Liver (tissue), 8 donors: ENCODE measurements at regions not wholly inside any gene's neighbourhood (a gene's known extent, or its start where the extent isn't known, plus 50 kb on each side); places are given as distances from the start of the nearest gene placed in this dataset.

ENCODE experiments used
- DNase-seq: peaks from one replicate; pipeline ENCODE4 v3.0.0-alpha.2; 2017; ENCODE audit warnings: low spot score
- H3K27ac ChIP-seq, 2 donors: one replicate each; pipeline ENCODE4 v1.7.0; 2013; ENCODE audit warnings: inconsistent platforms in 2 of 2, low read length in 2 of 2, control low read depth in 1 of 2, low read depth in 1 of 2, mild to moderate bottlenecking in 1 of 2
- H3K27me3 ChIP-seq, 4 donors: one replicate each; pipeline versions ENCODE4 v1.6.1 to v1.7.0; 2013; ENCODE audit warnings: low read length in 3 of 4, inconsistent platforms in 1 of 4, mild to moderate bottlenecking in 1 of 4, moderate library complexity in 1 of 4; ENCODE audit not compliant: control insufficient read depth in 4 of 4, insufficient read depth in 4 of 4
- H3K36me3 ChIP-seq, 4 donors: one replicate each; pipeline versions ENCODE4 v1.6.1 to v1.7.0; 2013; ENCODE audit warnings: low read length in 3 of 4, mild to moderate bottlenecking in 3 of 4, low read depth in 1 of 4, moderate library complexity in 1 of 4; ENCODE audit not compliant: control insufficient read depth in 4 of 4, insufficient read depth in 3 of 4
- H3K4me1 ChIP-seq, 4 donors: one replicate each; pipeline versions ENCODE4 v1.6.1 to v1.7.0; 2013; ENCODE audit warnings: low read length in 3 of 4, mild to moderate bottlenecking in 3 of 4, moderate library complexity in 1 of 4; ENCODE audit not compliant: control insufficient read depth in 4 of 4, insufficient read depth in 4 of 4
- H3K4me3 ChIP-seq, 3 donors: one replicate each; pipeline versions ENCODE4 v1.6.1 to v1.7.0; 2013; ENCODE audit warnings: low read length in 3 of 3, control low read depth in 1 of 3, low read depth in 1 of 3, mild to moderate bottlenecking in 1 of 3
- H3K9ac ChIP-seq, 2 donors: one replicate each; pipeline ENCODE4 v1.7.0; 2013; ENCODE audit warnings: low read length in 2 of 2, mild to moderate bottlenecking in 2 of 2, moderate library complexity in 2 of 2, control low read depth in 1 of 2, low read depth in 1 of 2
- H3K9me3 ChIP-seq, 4 donors: one replicate each; pipeline versions ENCODE4 v1.6.1 to v1.7.0; 2013; ENCODE audit warnings: low read length in 3 of 4; ENCODE audit not compliant: control insufficient read depth in 4 of 4
- ATF3 ChIP-seq: IDR thresholded peaks from 2 replicates; pipeline ENCODE4 v1.6.1; 2016; ENCODE audit warnings: antibody characterized with exemption
- EGR1 ChIP-seq, 2 donors: IDR thresholded peaks; 2 replicates each; pipeline ENCODE4 v1.6.1; 2016 to 2018; ENCODE audit warnings: antibody characterized with exemption in 2 of 2, low read depth in 2 of 2
- FOXA1 ChIP-seq: IDR thresholded peaks from 2 replicates; pipeline ENCODE4 v1.6.1; 2016; ENCODE audit warnings: antibody characterized with exemption
- HNF4A ChIP-seq, 2 donors: conservative IDR thresholded peaks; 2 replicates each; pipeline ENCODE4 v1.6.1; 2016; ENCODE audit warnings: antibody characterized with exemption in 2 of 2, mild to moderate bottlenecking in 2 of 2
- HNF4G ChIP-seq: IDR thresholded peaks from 2 replicates; pipeline ENCODE4 v1.6.1; 2016; ENCODE audit warnings: antibody characterized with exemption
- JUND ChIP-seq, 2 donors: IDR thresholded peaks; 2 replicates each; pipeline ENCODE4 v1.6.1; 2016; ENCODE audit warnings: antibody characterized with exemption in 2 of 2
- MAX ChIP-seq: IDR thresholded peaks from 2 replicates; pipeline ENCODE4 v1.6.1; 2016; ENCODE audit warnings: antibody characterized with exemption
- NR2F2 ChIP-seq: IDR thresholded peaks from 2 replicates; pipeline ENCODE4 v1.6.1; 2016; ENCODE audit warnings: antibody characterized with exemption
- RAD21 ChIP-seq, 2 donors: IDR thresholded peaks; 2 replicates each; pipeline ENCODE4 v1.6.1; 2016; ENCODE audit warnings: antibody characterized with exemption in 2 of 2, mild to moderate bottlenecking in 2 of 2
- RXRA ChIP-seq, 2 donors: IDR thresholded peaks; 2 replicates each; pipeline ENCODE4 v1.6.1; 2017 to 2018; ENCODE audit warnings: antibody characterized with exemption in 2 of 2, mild to moderate bottlenecking in 1 of 2
- SP1 ChIP-seq: IDR thresholded peaks from 2 replicates; pipeline ENCODE4 v1.6.1; 2018; ENCODE audit warnings: antibody characterized with exemption, mild to moderate bottlenecking
- TAF1 ChIP-seq: conservative IDR thresholded peaks from 2 replicates; pipeline ENCODE4 v1.6.1; 2016; ENCODE audit warnings: antibody characterized with exemption, mild to moderate bottlenecking
- YY1 ChIP-seq: IDR thresholded peaks from 2 replicates; pipeline ENCODE4 v1.6.1; 2016; ENCODE audit warnings: antibody characterized with exemption, mild to moderate bottlenecking
- WGBS: extraction: QIAGEN DNeasy Blood & Tissue Kit; methylation state at CpG from one replicate; pipeline ENCODE4 v1.1.7; 2013; 5-methylcytosine and 5-hydroxymethylcytosine counted together
- TF ChIP-seq, protein P1 (sequence below): IDR thresholded peaks from 2 replicates; pipeline ENCODE4 v1.6.1; 2016; ENCODE audit warnings: antibody characterized with exemption, mild to moderate bottlenecking
- TF ChIP-seq, protein P2 (sequence below): fragments of 150-350 bp; IDR thresholded peaks from 2 replicates; pipeline ENCODE4 v1.5.1; 2017; ENCODE audit warnings: improper control_type of control experiment, low read depth, low read length; ENCODE audit not compliant: missing input control
- TF ChIP-seq, protein P3 (sequence below): IDR thresholded peaks from 2 replicates; pipeline ENCODE4 v1.6.1; 2016; ENCODE audit warnings: antibody characterized with exemption
- donor health status: healthy.
- donor health status: healthy.
- donor health status: healthy.
- donor health status: healthy.
- donor health status: healthy.

- Histone ChIP-seq H3K4me1 (peaks cover 4 to 26% (median 21%) of the 10 kb centered on the region in 4 donors), H3K9ac (no peak overlapping the region), H3K27me3 (no peaks in the 10 kb centered on the region), H3K36me3 (no peaks in the 10 kb centered on the region), H3K4me3 (no peak overlapping the region), H3K9me3 (no peaks in the 10 kb centered on the region), H3K27ac (no peak overlapping the region)
- WGBS, result 46% methylated on average over 3 of the region's 3 CpGs
- no peak for DNase-seq
- no peak for TF ChIP-seq MAX
- TF ChIP-seq SP1, result no peak
- no peak for TF ChIP-seq FOXA1
- no peak for TF ChIP-seq YY1
- no peak for TF ChIP-seq HNF4G
- TF ChIP-seq JUND (IDR thresholded peaks at IDR 0.05), result no peak
- no peak for TF ChIP-seq EGR1 (IDR thresholded peaks at IDR 0.05; ENCODE audit: low read depth in 2 of 2)
- TF ChIP-seq, protein P1, sequence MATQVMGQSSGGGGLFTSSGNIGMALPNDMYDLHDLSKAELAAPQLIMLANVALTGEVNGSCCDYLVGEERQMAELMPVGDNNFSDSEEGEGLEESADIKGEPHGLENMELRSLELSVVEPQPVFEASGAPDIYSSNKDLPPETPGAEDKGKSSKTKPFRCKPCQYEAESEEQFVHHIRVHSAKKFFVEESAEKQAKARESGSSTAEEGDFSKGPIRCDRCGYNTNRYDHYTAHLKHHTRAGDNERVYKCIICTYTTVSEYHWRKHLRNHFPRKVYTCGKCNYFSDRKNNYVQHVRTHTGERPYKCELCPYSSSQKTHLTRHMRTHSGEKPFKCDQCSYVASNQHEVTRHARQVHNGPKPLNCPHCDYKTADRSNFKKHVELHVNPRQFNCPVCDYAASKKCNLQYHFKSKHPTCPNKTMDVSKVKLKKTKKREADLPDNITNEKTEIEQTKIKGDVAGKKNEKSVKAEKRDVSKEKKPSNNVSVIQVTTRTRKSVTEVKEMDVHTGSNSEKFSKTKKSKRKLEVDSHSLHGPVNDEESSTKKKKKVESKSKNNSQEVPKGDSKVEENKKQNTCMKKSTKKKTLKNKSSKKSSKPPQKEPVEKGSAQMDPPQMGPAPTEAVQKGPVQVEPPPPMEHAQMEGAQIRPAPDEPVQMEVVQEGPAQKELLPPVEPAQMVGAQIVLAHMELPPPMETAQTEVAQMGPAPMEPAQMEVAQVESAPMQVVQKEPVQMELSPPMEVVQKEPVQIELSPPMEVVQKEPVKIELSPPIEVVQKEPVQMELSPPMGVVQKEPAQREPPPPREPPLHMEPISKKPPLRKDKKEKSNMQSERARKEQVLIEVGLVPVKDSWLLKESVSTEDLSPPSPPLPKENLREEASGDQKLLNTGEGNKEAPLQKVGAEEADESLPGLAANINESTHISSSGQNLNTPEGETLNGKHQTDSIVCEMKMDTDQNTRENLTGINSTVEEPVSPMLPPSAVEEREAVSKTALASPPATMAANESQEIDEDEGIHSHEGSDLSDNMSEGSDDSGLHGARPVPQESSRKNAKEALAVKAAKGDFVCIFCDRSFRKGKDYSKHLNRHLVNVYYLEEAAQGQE, result no peak
- TF ChIP-seq, protein P2, sequence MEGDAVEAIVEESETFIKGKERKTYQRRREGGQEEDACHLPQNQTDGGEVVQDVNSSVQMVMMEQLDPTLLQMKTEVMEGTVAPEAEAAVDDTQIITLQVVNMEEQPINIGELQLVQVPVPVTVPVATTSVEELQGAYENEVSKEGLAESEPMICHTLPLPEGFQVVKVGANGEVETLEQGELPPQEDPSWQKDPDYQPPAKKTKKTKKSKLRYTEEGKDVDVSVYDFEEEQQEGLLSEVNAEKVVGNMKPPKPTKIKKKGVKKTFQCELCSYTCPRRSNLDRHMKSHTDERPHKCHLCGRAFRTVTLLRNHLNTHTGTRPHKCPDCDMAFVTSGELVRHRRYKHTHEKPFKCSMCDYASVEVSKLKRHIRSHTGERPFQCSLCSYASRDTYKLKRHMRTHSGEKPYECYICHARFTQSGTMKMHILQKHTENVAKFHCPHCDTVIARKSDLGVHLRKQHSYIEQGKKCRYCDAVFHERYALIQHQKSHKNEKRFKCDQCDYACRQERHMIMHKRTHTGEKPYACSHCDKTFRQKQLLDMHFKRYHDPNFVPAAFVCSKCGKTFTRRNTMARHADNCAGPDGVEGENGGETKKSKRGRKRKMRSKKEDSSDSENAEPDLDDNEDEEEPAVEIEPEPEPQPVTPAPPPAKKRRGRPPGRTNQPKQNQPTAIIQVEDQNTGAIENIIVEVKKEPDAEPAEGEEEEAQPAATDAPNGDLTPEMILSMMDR, result no peak
- TF ChIP-seq HNF4A (conservative IDR thresholded peaks at IDR 0.05), result no peak
- TF ChIP-seq TAF1, result no peak
- TF ChIP-seq ATF3, result no peak
Measured at GRCh38 chr5:158022393-158022792, 163.4 kb upstream of the CLINT1 start.

- Histone ChIP-seq H3K36me3 (no peaks in the 10 kb centered on the region), H3K4me3 (no peak overlapping the region), H3K27me3 (no peaks in the 10 kb centered on the region), H3K9me3 (no peaks in the 10 kb centered on the region), H3K27ac (no peak overlapping the region), H3K9ac (no peak overlapping the region), H3K4me1 (peaks cover 6 to 25% (median 13%) of the 10 kb centered on the region in 4 donors)
- WGBS, result 74% methylated on average over 5 of the region's 5 CpGs
- no peak for DNase-seq
- TF ChIP-seq YY1 (no peak), RXRA (IDR thresholded peaks at IDR 0.05) (peak; percentile 41 to 58), HNF4G (no peak), FOXA1 (no peak), NR2F2 (no peak), TAF1 (no peak), HNF4A (conservative IDR thresholded peaks at IDR 0.05) (peak in 1 of 2 donors; percentile 57), SP1 (peak; percentile 37), EGR1 (IDR thresholded peaks at IDR 0.05; ENCODE audit: low read depth in 2 of 2) (no peak), MAX (no peak), RAD21 (IDR thresholded peaks at IDR 0.05) (no peak), ATF3 (no peak), JUND (IDR thresholded peaks at IDR 0.05) (peak in 1 of 2 donors; percentile 16)
- TF ChIP-seq, protein P2, result no peak
- TF ChIP-seq, protein P3, sequence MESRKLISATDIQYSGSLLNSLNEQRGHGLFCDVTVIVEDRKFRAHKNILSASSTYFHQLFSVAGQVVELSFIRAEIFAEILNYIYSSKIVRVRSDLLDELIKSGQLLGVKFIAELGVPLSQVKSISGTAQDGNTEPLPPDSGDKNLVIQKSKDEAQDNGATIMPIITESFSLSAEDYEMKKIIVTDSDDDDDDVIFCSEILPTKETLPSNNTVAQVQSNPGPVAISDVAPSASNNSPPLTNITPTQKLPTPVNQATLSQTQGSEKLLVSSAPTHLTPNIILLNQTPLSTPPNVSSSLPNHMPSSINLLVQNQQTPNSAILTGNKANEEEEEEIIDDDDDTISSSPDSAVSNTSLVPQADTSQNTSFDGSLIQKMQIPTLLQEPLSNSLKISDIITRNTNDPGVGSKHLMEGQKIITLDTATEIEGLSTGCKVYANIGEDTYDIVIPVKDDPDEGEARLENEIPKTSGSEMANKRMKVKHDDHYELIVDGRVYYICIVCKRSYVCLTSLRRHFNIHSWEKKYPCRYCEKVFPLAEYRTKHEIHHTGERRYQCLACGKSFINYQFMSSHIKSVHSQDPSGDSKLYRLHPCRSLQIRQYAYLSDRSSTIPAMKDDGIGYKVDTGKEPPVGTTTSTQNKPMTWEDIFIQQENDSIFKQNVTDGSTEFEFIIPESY, result peak; percentile 34
Measured at GRCh38 chr5:158020555-158021418, 161.8 kb upstream of the CLINT1 start.
